BE2C (cell line): ENCODE measurements at regions not wholly inside any gene's neighbourhood (a gene's known extent, or its start where the extent isn't known, plus 50 kb on each side); places are given as distances from the start of the nearest gene placed in this dataset.

ENCODE experiments used
- DNase-seq: peaks from one replicate; pipeline ENCODE4 v3.0.0-alpha.2; 2020
- H3K27me3 ChIP-seq: fragments of 250-450 bp; sonication (Bioruptor Pico); 2 replicates; pipeline ENCODE4 v1.5.1; 2020; ENCODE audit warnings: mild to moderate bottlenecking
- H3K36me3 ChIP-seq: fragments of 250-450 bp; sonication (Bioruptor Pico); 2 replicates; pipeline ENCODE4 v1.5.1; 2020; ENCODE audit warnings: mild to moderate bottlenecking
- H3K4me1 ChIP-seq: fragments of 250-450 bp; sonication (Bioruptor Pico); 2 replicates; pipeline ENCODE4 v1.5.1; 2020
- H3K4me3 ChIP-seq: 2 replicates; pipeline ENCODE4 v1.5.1; 2011; ENCODE audit warnings: low read depth, low read length
- H3K9me3 ChIP-seq: fragments of 250-450 bp; sonication (Bioruptor Pico); 2 replicates; pipeline ENCODE4 v1.5.1; 2020
- CTCF ChIP-seq: IDR thresholded peaks from 2 replicates; pipeline ENCODE4 v1.5.1; 2012; ENCODE audit warnings: mild to moderate bottlenecking, low read depth, low read length

- no peak for TF ChIP-seq CTCF
- Histone ChIP-seq H3K9me3 (no peaks in the 10 kb centered on the region), H3K27me3 (no peaks in the 10 kb centered on the region), H3K36me3 (no peaks in the 10 kb centered on the region), H3K4me1 (no peaks in the 10 kb centered on the region), H3K4me3 (no peak overlapping the region)
- no peak for DNase-seq
Observed at GRCh38 chr6:11326116-11326515, 93.6 kb upstream of the NEDD9 start.

- Histone ChIP-seq H3K36me3 (no peaks in the 10 kb centered on the region), H3K9me3 (no peaks in the 10 kb centered on the region; the same call in 1 of the 2 replicates), H3K27me3 (no peaks in the 10 kb centered on the region), H3K4me1 (no peaks in the 10 kb centered on the region), H3K4me3 (no peak overlapping the region)
- no peak for DNase-seq
- no peak for TF ChIP-seq CTCF
Observed at GRCh38 chr6:11324453-11325015, 92.1 kb upstream of the NEDD9 start.

DNA sequence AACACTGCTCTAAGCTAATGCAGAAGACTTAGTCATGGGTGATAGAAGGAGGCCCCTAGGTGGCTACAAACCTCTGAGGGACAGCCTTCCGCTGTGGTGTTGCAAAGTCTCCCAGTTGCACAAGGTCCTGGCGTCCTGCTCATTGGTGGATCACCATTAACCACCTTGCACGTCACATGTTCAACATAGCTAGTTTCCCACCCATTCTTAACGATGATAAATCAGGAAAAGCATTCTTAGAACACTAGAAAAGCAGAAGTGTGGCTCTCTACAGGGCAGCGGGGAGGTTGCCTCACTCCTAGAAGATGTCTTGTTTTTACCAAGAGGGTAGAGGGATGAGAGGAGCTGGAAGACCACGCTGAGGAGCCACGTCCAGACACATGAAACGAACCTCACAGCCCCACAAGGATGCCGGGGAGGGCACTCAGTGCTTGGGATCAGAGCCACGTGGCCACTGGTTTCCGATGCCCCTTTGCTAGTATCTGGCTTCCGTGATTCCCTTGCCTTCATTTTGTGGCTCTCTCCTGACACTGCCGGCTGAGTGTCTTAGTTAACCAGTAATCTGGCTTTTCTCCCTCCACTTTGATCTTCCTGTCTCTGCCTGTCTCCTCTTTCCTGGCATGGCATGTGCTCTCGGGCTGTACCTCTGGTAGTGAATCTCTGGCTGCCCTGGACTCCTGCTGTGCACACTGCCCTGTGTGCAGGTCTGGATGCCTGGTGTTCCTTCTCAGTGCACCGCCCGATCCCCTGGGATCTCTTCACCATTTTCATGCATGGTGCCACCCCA lies 91.4 kb upstream of the NEDD9 start:
- no peak for TF ChIP-seq CTCF
- no peaks in the 10 kb centered on the region; the same call in 1 of the 2 replicates for H3K9me3 ChIP-seq
- DNase-seq, result no peak

DNA sequence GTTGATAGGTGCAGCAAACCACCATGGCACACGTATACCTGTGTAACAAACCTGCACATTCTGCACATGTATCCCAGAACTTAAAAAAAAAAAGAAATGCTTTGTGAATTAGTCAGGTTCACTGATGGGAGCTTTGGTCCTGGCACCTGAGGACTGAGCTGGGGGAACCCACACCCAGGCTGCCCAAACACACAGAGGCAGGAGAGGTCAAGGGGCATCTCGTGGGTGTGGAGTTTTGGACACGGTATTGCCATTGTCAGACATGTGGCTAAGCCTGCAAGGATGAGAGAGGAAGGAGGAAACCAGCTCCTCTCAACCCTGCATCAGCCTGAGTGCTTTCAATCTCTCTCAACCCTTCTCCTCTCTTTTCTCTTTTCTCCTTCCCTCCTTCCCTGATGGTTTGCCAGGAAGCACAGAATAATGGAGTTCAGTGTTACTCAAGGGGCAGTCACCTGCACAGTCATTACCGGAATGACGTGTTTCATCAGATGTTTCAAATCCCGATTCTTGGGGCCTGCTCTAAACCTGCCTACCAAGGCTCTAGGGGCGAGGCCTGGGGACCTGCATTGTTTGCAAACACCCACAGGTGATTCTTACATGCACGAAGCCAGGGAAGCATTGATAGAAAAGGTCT lies 89.9 kb upstream of the NEDD9 start:
- H3K27me3 ChIP-seq, result no peaks in the 10 kb centered on the region
- no peak for DNase-seq
- H3K36me3 ChIP-seq, result no peaks in the 10 kb centered on the region
- no peak overlapping the region for H3K4me3 ChIP-seq
- no peaks in the 10 kb centered on the region for H3K4me1 ChIP-seq
- no peaks in the 10 kb centered on the region; the same call in 1 of the 2 replicates for H3K9me3 ChIP-seq
- no peak for TF ChIP-seq CTCF

More for the DNA sequence above, 91.4 kb upstream of the NEDD9 start:
- H3K36me3 ChIP-seq, result no peaks in the 10 kb centered on the region
- no peaks in the 10 kb centered on the region for H3K27me3 ChIP-seq
- H3K4me1 ChIP-seq, result no peaks in the 10 kb centered on the region
- no peak overlapping the region for H3K4me3 ChIP-seq

GRCh38 chr6:11320914-11321597 lies 88.6 kb upstream of the NEDD9 start:
- Histone ChIP-seq H3K27me3 (no peaks in the 10 kb centered on the region), H3K4me1 (no peaks in the 10 kb centered on the region), H3K9me3 (no peaks in the 10 kb centered on the region; the same call in 1 of the 2 replicates), H3K36me3 (no peaks in the 10 kb centered on the region), H3K4me3 (no peak overlapping the region)
- DNase-seq, result no peak
- no peak for TF ChIP-seq CTCF
